ENCODE measurements at regions not wholly inside any gene's neighbourhood (a gene's known extent, or its start where the extent isn't known, plus 50 kb on each side); places are given as distances from the start of the nearest gene placed in this dataset.
"Not testable (repeated sequence)": the region's sequence is repeated elsewhere in the genome, so short reads cannot be mapped to it uniquely, and the experiment has no call there.

GRCh38 chr7:73936967-73937366 lies 76.0 kb downstream of the TMEM270 start:
- peaks cover 0 to 6% of the 10 kb centered on the region in 2 donors for H3K9me3 ChIP-seq (ENCODE audit: control insufficient read depth in 2 of 2, insufficient read depth in 1 of 2, low read depth in 1 of 2, low read length in 1 of 2)
- no peaks in the 10 kb centered on the region for H3K36me3 ChIP-seq (ENCODE audit: control insufficient read depth in 3 of 3, insufficient read depth in 2 of 3, low read depth in 1 of 3, low read length in 3 of 3)
- FAIRE-seq (no peak), DNase-seq (no peak)
- no peak overlapping the region for H3K27ac ChIP-seq (ENCODE audit: low read depth in 1 of 3, low read length in 2 of 3)
- H3K27me3 ChIP-seq (ENCODE audit: control insufficient read depth in 3 of 3, insufficient read depth in 3 of 3, low read length in 3 of 3), result no peaks in the 10 kb centered on the region
- H3K4me1 ChIP-seq (ENCODE audit: control insufficient read depth in 3 of 3, insufficient read depth in 2 of 3, low read depth in 1 of 3, low read length in 2 of 3), result no peaks in the 10 kb centered on the region
- no peak overlapping the region for H3K4me3 ChIP-seq (ENCODE audit: low read depth in 1 of 3, low read length in 3 of 3)
- 57 to 76% (median 63%) methylated on average over 4 of the region's 4 CpGs for WGBS, 3 donors

DNA sequence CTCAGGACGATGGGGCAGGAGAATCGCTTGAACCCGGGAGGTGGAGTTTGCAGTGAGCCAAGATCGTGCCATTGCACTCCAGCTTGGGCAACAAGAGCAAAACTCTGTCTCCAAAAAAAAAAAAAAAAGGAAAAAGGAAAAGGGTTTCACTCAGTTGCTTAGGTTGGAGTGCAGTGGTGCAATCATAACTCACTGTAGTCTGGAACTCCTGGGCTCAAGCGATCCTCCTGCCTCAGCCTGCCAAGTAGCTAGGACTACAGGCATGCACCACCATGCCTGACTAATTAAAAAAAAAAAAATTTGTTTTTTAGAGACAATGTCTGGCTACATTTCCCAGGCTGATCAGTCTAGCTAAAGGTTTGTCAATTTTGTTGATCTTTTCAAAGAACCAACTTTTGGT lies 76.7 kb downstream of the TMEM270 start:
- not testable (repeated sequence) for DNase-seq, FAIRE-seq
- WGBS, 3 donors, result 78 to 91% (median 90%) methylated on average over 5 of the region's 5 CpGs

DNA sequence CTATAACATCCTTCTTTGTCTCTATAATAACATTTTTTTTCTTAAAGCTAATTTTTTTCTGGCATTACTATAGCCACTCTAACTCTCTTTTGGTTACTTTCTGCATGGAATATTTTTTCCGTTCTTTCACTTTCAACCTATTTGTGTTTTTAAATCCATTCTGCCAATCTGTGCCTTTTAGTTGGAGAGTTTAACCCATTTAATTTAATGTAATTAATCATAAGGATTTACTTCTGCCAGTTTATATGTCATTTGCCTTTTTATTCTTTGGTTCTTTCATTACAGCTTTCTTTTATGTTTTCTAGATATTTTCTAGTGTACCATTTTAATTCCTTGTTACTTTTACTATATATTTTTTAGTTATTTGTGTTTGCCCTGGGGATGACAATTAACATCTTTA lies 78.6 kb downstream of the TMEM270 start:
- Histone ChIP-seq H3K27me3 (ENCODE audit: control insufficient read depth in 3 of 3, insufficient read depth in 3 of 3, low read length in 3 of 3) (no peaks in the 10 kb centered on the region), H3K4me3 (ENCODE audit: low read depth in 1 of 3, low read length in 3 of 3) (no peak overlapping the region), H3K9me3 (ENCODE audit: control insufficient read depth in 2 of 2, insufficient read depth in 1 of 2, low read depth in 1 of 2, low read length in 1 of 2) (peaks cover 0 to 6% of the 10 kb centered on the region in 2 donors), H3K4me1 (ENCODE audit: control insufficient read depth in 3 of 3, insufficient read depth in 2 of 3, low read depth in 1 of 3, low read length in 2 of 3) (no peaks in the 10 kb centered on the region), H3K36me3 (ENCODE audit: control insufficient read depth in 3 of 3, insufficient read depth in 2 of 3, low read depth in 1 of 3, low read length in 3 of 3) (no peaks in the 10 kb centered on the region), H3K27ac (ENCODE audit: low read depth in 1 of 3, low read length in 2 of 3) (no peak overlapping the region)
- FAIRE-seq (no peak), DNase-seq (no peak)
- WGBS, 3 donors, result 89 to 99% (median 97%) methylated on average over 1 of the region's 1 CpG

More for the DNA sequence above, 76.7 kb downstream of the TMEM270 start:
- not testable (repeated sequence) for H3K27me3 ChIP-seq (ENCODE audit: control insufficient read depth in 3 of 3, insufficient read depth in 3 of 3, low read length in 3 of 3); H3K9me3 ChIP-seq (ENCODE audit: control insufficient read depth in 2 of 2, insufficient read depth in 1 of 2, low read depth in 1 of 2, low read length in 1 of 2); H3K4me1 ChIP-seq (ENCODE audit: control insufficient read depth in 3 of 3, insufficient read depth in 2 of 3, low read depth in 1 of 3, low read length in 2 of 3); H3K4me3 ChIP-seq (ENCODE audit: low read depth in 1 of 3, low read length in 3 of 3); H3K36me3 ChIP-seq (ENCODE audit: control insufficient read depth in 3 of 3, insufficient read depth in 2 of 3, low read depth in 1 of 3, low read length in 3 of 3); H3K27ac ChIP-seq (ENCODE audit: low read depth in 1 of 3, low read length in 2 of 3)

- DNase-seq, result no peak
- H3K4me1 ChIP-seq (ENCODE audit: control insufficient read depth in 3 of 3, insufficient read depth in 2 of 3, low read depth in 1 of 3, low read length in 2 of 3), result no peaks in the 10 kb centered on the region
- no peak overlapping the region for H3K27ac ChIP-seq (ENCODE audit: low read depth in 1 of 3, low read length in 2 of 3)
- H3K4me3 ChIP-seq (ENCODE audit: low read depth in 1 of 3, low read length in 3 of 3), result no peak overlapping the region
- H3K36me3 ChIP-seq (ENCODE audit: control insufficient read depth in 3 of 3, insufficient read depth in 2 of 3, low read depth in 1 of 3, low read length in 3 of 3), result no peaks in the 10 kb centered on the region
- no peaks in the 10 kb centered on the region for H3K27me3 ChIP-seq (ENCODE audit: control insufficient read depth in 3 of 3, insufficient read depth in 3 of 3, low read length in 3 of 3)
- FAIRE-seq, result no peak
- WGBS, 3 donors, result 69 to 84% (median 82%) methylated on average over 2 of the region's 2 CpGs
- H3K9me3 ChIP-seq (ENCODE audit: control insufficient read depth in 2 of 2, insufficient read depth in 1 of 2, low read depth in 1 of 2, low read length in 1 of 2), result peaks cover 0 to 6% of the 10 kb centered on the region in 2 donors
Observed at GRCh38 chr7:73940701-73941238, 79.8 kb downstream of the TMEM270 start.

GRCh38 chr7:73941836-73942551 lies 81.0 kb downstream of the TMEM270 start:
- H3K4me1 ChIP-seq (ENCODE audit: control insufficient read depth in 3 of 3, insufficient read depth in 2 of 3, low read depth in 1 of 3, low read length in 2 of 3), result no peaks in the 10 kb centered on the region
- H3K27ac ChIP-seq (ENCODE audit: low read depth in 1 of 3, low read length in 2 of 3), result no peak overlapping the region
- H3K36me3 ChIP-seq (ENCODE audit: control insufficient read depth in 3 of 3, insufficient read depth in 2 of 3, low read depth in 1 of 3, low read length in 3 of 3), result no peaks in the 10 kb centered on the region
- no peaks in the 10 kb centered on the region for H3K27me3 ChIP-seq (ENCODE audit: control insufficient read depth in 3 of 3, insufficient read depth in 3 of 3, low read length in 3 of 3)
- H3K9me3 ChIP-seq (ENCODE audit: control insufficient read depth in 2 of 2, insufficient read depth in 1 of 2, low read depth in 1 of 2, low read length in 1 of 2), result peaks cover 0 to 6% of the 10 kb centered on the region in 2 donors
- 81 to 84% (median 84%) methylated on average over 2 of the region's 2 CpGs for WGBS, 3 donors
- DNase-seq, result no peak
- H3K4me3 ChIP-seq (ENCODE audit: low read depth in 1 of 3, low read length in 3 of 3), result no peak overlapping the region
- no peak for FAIRE-seq

DNA sequence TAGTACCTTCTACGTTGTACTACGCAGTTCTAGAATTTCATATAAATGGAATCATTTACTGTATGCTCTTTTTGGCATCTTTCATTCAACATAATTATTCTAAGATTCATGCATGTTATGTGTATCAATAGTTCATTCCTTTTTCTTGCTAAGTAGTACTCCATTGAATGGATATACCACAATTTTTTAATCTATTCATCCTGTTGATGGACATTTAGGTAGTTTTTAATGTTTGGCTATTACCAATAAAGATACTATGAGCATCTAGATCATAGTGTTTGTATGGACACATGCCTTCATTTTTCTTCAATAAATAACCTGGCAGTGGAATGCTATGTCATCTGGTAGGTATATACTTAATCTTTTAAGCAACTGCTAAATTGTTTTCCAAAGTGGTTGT lies 83.0 kb upstream of the ELN start:
- H3K36me3 ChIP-seq (ENCODE audit: control insufficient read depth in 3 of 3, insufficient read depth in 2 of 3, low read depth in 1 of 3, low read length in 3 of 3), result no peaks in the 10 kb centered on the region
- H3K27ac ChIP-seq (ENCODE audit: low read depth in 1 of 3, low read length in 2 of 3), result no peak overlapping the region
- FAIRE-seq, result no peak
- peaks cover 0 to 7% of the 10 kb centered on the region in 2 donors for H3K9me3 ChIP-seq (ENCODE audit: control insufficient read depth in 2 of 2, insufficient read depth in 1 of 2, low read depth in 1 of 2, low read length in 1 of 2)
- H3K4me3 ChIP-seq (ENCODE audit: low read depth in 1 of 3, low read length in 3 of 3), result no peak overlapping the region
- WGBS, 3 donors, result 96 to 99% (median 98%) methylated on average over 2 of the region's 2 CpGs
- no peaks in the 10 kb centered on the region for H3K4me1 ChIP-seq (ENCODE audit: control insufficient read depth in 3 of 3, insufficient read depth in 2 of 3, low read depth in 1 of 3, low read length in 2 of 3)
- no peak for DNase-seq
- H3K27me3 ChIP-seq (ENCODE audit: control insufficient read depth in 3 of 3, insufficient read depth in 3 of 3, low read length in 3 of 3), result peaks cover 0 to 3% (median 0%) of the 10 kb centered on the region in 3 donors

- no peak overlapping the region for H3K27ac ChIP-seq (ENCODE audit: low read depth in 1 of 3, low read length in 2 of 3)
- WGBS, 3 donors, result 94 to 97% (median 95%) methylated on average over 1 of the region's 1 CpG
- H3K4me1 ChIP-seq (ENCODE audit: control insufficient read depth in 3 of 3, insufficient read depth in 2 of 3, low read depth in 1 of 3, low read length in 2 of 3), result no peaks in the 10 kb centered on the region
- DNase-seq (no peak), FAIRE-seq (no peak)
- H3K36me3 ChIP-seq (ENCODE audit: control insufficient read depth in 3 of 3, insufficient read depth in 2 of 3, low read depth in 1 of 3, low read length in 3 of 3), result no peaks in the 10 kb centered on the region
- H3K27me3 ChIP-seq (ENCODE audit: control insufficient read depth in 3 of 3, insufficient read depth in 3 of 3, low read length in 3 of 3), result peaks cover 0 to 3% (median 0%) of the 10 kb centered on the region in 3 donors
- peaks cover 0 to 3% of the 10 kb centered on the region in 2 donors for H3K9me3 ChIP-seq (ENCODE audit: control insufficient read depth in 2 of 2, insufficient read depth in 1 of 2, low read depth in 1 of 2, low read length in 1 of 2)
- no peak overlapping the region for H3K4me3 ChIP-seq (ENCODE audit: low read depth in 1 of 3, low read length in 3 of 3)
Observed at GRCh38 chr7:73948287-73948686, 79.7 kb upstream of the ELN start.

- DNase-seq, result no peak
Observed at GRCh38 chr7:73952266-73952665, 75.7 kb upstream of the ELN start.

More at GRCh38 chr7:73952266-73952665, 75.7 kb upstream of the ELN start:
- H3K4me1 ChIP-seq (ENCODE audit: control insufficient read depth in 3 of 3, insufficient read depth in 2 of 3, low read depth in 1 of 3, low read length in 2 of 3), result no peaks in the 10 kb centered on the region
- FAIRE-seq, result no peak
- H3K27ac ChIP-seq (ENCODE audit: low read depth in 1 of 3, low read length in 2 of 3), result no peak overlapping the region
- H3K36me3 ChIP-seq (ENCODE audit: control insufficient read depth in 3 of 3, insufficient read depth in 2 of 3, low read depth in 1 of 3, low read length in 3 of 3), result no peaks in the 10 kb centered on the region
- no peak overlapping the region for H3K4me3 ChIP-seq (ENCODE audit: low read depth in 1 of 3, low read length in 3 of 3)
- H3K27me3 ChIP-seq (ENCODE audit: control insufficient read depth in 3 of 3, insufficient read depth in 3 of 3, low read length in 3 of 3), result peaks cover 0 to 4% (median 3%) of the 10 kb centered on the region in 3 donors
- peaks cover 0 to 3% of the 10 kb centered on the region in 2 donors for H3K9me3 ChIP-seq (ENCODE audit: control insufficient read depth in 2 of 2, insufficient read depth in 1 of 2, low read depth in 1 of 2, low read length in 1 of 2)
- 78 to 81% (median 79%) methylated on average over 4 of the region's 4 CpGs for WGBS, 3 donors

Measured in small intestine (tissue), 7 donors.